ENCODE measurements at regions not wholly inside any gene's neighbourhood (a gene's known extent, or its start where the extent isn't known, plus 50 kb on each side); places are given as distances from the start of the nearest gene placed in this dataset.
A peak's percentile ranks its signal among the peaks of the same experiment; 100 is the strongest.

GRCh38 chr4:155597933-155598451, 68.7 kb upstream of the GUCY1A1 start:
- intact Hi-C loops (cut with DNase I, micrococcal nuclease), result no loop called here
- DNase-seq, result no peak
- H3K4me1 ChIP-seq (ENCODE audit: low read depth), result no peaks in the 10 kb centered on the region
- no peak for ATAC-seq
- H3K4me3 ChIP-seq, result no peak overlapping the region
- no peaks in the 10 kb centered on the region for H3K36me3 ChIP-seq (ENCODE audit: low read depth)
- H3K9me3 ChIP-seq, result no peaks in the 10 kb centered on the region
- no peak for TF ChIP-seq CTCF (IDR thresholded peaks at IDR 0.05)

- TF ChIP-seq CTCF (IDR thresholded peaks at IDR 0.05), result no peak
- Histone ChIP-seq H3K9me3 (no peaks in the 10 kb centered on the region), H3K36me3 (ENCODE audit: low read depth) (no peaks in the 10 kb centered on the region), H3K4me3 (no peak overlapping the region), H3K4me1 (ENCODE audit: low read depth) (no peaks in the 10 kb centered on the region)
- ATAC-seq (no peak), DNase-seq (no peak)
- intact Hi-C loops (cut with DNase I, micrococcal nuclease), result no loop called here
Observed at GRCh38 chr4:155597281-155597680, 69.4 kb upstream of the GUCY1A1 start.

- ATAC-seq (no peak), DNase-seq (no peak)
- intact Hi-C loops (cut with DNase I, micrococcal nuclease), result no loop called here
- H3K36me3 ChIP-seq (ENCODE audit: low read depth), result no peaks in the 10 kb centered on the region
- no peak for TF ChIP-seq CTCF (IDR thresholded peaks at IDR 0.05)
- no peaks in the 10 kb centered on the region for H3K9me3 ChIP-seq
- no peaks in the 10 kb centered on the region for H3K4me1 ChIP-seq (ENCODE audit: low read depth)
- H3K4me3 ChIP-seq, result no peak overlapping the region
Observed at GRCh38 chr4:155593793-155594192, 72.9 kb upstream of the GUCY1A1 start.

GRCh38 chr4:155592938-155593297, 73.7 kb upstream of the GUCY1A1 start:
- intact Hi-C loops (cut with DNase I, micrococcal nuclease), result no loop called here
- Histone ChIP-seq H3K4me1 (ENCODE audit: low read depth) (no peaks in the 10 kb centered on the region), H3K9me3 (no peaks in the 10 kb centered on the region), H3K36me3 (ENCODE audit: low read depth) (no peaks in the 10 kb centered on the region), H3K4me3 (no peak overlapping the region)
- no peak for TF ChIP-seq CTCF (IDR thresholded peaks at IDR 0.05)
- ATAC-seq (no peak), DNase-seq (no peak)

GRCh38 chr4:155592179-155592937, 74.3 kb upstream of the GUCY1A1 start:
- no peak overlapping the region for H3K4me3 ChIP-seq
- no peaks in the 10 kb centered on the region for H3K4me1 ChIP-seq (ENCODE audit: low read depth)
- intact Hi-C loops (cut with DNase I, micrococcal nuclease), result no loop called here
- H3K36me3 ChIP-seq (ENCODE audit: low read depth), result no peaks in the 10 kb centered on the region
- peak in 1 of 3 donors; percentile 16 for DNase-seq
- no peaks in the 10 kb centered on the region for H3K9me3 ChIP-seq
- no peak for ATAC-seq
- TF ChIP-seq CTCF (IDR thresholded peaks at IDR 0.05), result no peak

Measured in mucosa of descending colon (tissue), 3 donors.